Osteocyte (in vitro differentiated cells): ENCODE measurements at regions not wholly inside any gene's neighbourhood (a gene's known extent, or its start where the extent isn't known, plus 50 kb on each side); places are given as distances from the start of the nearest gene placed in this dataset.

Source experiments
- DNase-seq: peaks from one replicate; pipeline ENCODE4 v3.0.0; 2021; ENCODE audit warnings: mixed read lengths; ENCODE audit not compliant: unreplicated experiment; ENCODE audit errors: extremely low spot score
- H3K27ac Mint-ChIP-seq: one replicate; pipeline ENCODE4 v1.8.0; 2021; ENCODE audit warnings: mild to moderate bottlenecking, mixed read lengths; ENCODE audit not compliant: unreplicated experiment
- H3K27me3 Mint-ChIP-seq: one replicate; pipeline ENCODE4 v1.8.0; 2021; ENCODE audit warnings: mixed read lengths; ENCODE audit not compliant: unreplicated experiment
- H3K36me3 Mint-ChIP-seq: one replicate; pipeline ENCODE4 v1.8.0; 2021; ENCODE audit warnings: mixed read lengths; ENCODE audit not compliant: unreplicated experiment
- H3K4me1 Mint-ChIP-seq: one replicate; pipeline ENCODE4 v1.8.0; 2021; ENCODE audit warnings: mixed read lengths; ENCODE audit not compliant: unreplicated experiment
- H3K4me3 Mint-ChIP-seq: one replicate; pipeline ENCODE4 v1.8.0; 2021; ENCODE audit warnings: mild to moderate bottlenecking, moderate library complexity, mixed read lengths; ENCODE audit not compliant: unreplicated experiment
- H3K9me3 Mint-ChIP-seq: one replicate; pipeline ENCODE4 v1.8.0; 2021; ENCODE audit warnings: mixed read lengths; ENCODE audit not compliant: unreplicated experiment
- TF ChIP-seq, protein P1 (sequence below): fragments of 200-600 bp; sonication (generic); IDR thresholded peaks from 2 replicates; pipeline ENCODE4 v1.5.0; 2021; ENCODE audit warnings: antibody characterized with exemption, mild to moderate bottlenecking, moderate library complexity

GRCh38 chr12:4099276-4099675 lies 174.3 kb upstream of the CCND2 start:
- Mint-ChIP-seq H3K4me3 (no peak overlapping the region), H3K27me3 (peaks cover 15% of the 10 kb centered on the region), H3K27ac (no peak overlapping the region), H3K4me1 (no peaks in the 10 kb centered on the region), H3K9me3 (peaks cover 4% of the 10 kb centered on the region), H3K36me3 (no peaks in the 10 kb centered on the region)
- TF ChIP-seq, protein P1, sequence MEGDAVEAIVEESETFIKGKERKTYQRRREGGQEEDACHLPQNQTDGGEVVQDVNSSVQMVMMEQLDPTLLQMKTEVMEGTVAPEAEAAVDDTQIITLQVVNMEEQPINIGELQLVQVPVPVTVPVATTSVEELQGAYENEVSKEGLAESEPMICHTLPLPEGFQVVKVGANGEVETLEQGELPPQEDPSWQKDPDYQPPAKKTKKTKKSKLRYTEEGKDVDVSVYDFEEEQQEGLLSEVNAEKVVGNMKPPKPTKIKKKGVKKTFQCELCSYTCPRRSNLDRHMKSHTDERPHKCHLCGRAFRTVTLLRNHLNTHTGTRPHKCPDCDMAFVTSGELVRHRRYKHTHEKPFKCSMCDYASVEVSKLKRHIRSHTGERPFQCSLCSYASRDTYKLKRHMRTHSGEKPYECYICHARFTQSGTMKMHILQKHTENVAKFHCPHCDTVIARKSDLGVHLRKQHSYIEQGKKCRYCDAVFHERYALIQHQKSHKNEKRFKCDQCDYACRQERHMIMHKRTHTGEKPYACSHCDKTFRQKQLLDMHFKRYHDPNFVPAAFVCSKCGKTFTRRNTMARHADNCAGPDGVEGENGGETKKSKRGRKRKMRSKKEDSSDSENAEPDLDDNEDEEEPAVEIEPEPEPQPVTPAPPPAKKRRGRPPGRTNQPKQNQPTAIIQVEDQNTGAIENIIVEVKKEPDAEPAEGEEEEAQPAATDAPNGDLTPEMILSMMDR: no peak
- DNase-seq: no peak

GRCh38 chr12:4091016-4091743 lies 182.4 kb upstream of the CCND2 start:
- H3K9me3 Mint-ChIP-seq: no peaks in the 10 kb centered on the region
- H3K4me3 Mint-ChIP-seq: no peak overlapping the region
- TF ChIP-seq, protein P1: no peak
- H3K4me1 Mint-ChIP-seq: peaks cover 7% of the 10 kb centered on the region
- peaks cover 11% of the 10 kb centered on the region for H3K27me3 Mint-ChIP-seq
- DNase-seq: no peak
- no peaks in the 10 kb centered on the region for H3K36me3 Mint-ChIP-seq
- H3K27ac Mint-ChIP-seq: no peak overlapping the region

DNA sequence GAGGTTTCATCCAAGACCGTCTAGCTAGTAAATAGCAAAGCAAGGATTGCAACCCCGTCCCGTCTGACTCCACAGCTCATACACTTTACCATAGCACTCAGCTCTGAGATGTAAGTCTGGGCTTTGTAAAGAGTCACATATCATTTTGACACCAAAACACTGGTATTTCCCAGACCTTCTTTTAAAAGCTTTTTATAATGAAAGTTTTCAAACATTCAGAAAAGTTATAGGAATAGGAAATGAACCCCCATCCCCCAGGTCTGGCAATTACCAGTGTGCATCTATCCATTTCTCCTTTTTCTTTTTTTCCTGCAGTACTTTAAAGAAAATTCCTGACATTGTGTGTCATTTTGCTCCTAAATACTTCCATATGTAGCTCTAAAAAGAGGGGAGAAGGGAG lies 183.6 kb upstream of the CCND2 start:
- no peaks in the 10 kb centered on the region for H3K36me3 Mint-ChIP-seq
- no peaks in the 10 kb centered on the region for H3K9me3 Mint-ChIP-seq
- H3K4me3 Mint-ChIP-seq: no peak overlapping the region
- peaks cover 7% of the 10 kb centered on the region for H3K4me1 Mint-ChIP-seq
- TF ChIP-seq, protein P1: no peak
- H3K27me3 Mint-ChIP-seq: peaks cover 11% of the 10 kb centered on the region
- DNase-seq: no peak
- no peak overlapping the region for H3K27ac Mint-ChIP-seq

- Mint-ChIP-seq H3K4me1 (peaks cover 7% of the 10 kb centered on the region), H3K9me3 (no peaks in the 10 kb centered on the region), H3K36me3 (no peaks in the 10 kb centered on the region), H3K27ac (peak overlapping the region; percentile 23), H3K4me3 (no peak overlapping the region), H3K27me3 (peaks cover 11% of the 10 kb centered on the region)
- TF ChIP-seq, protein P1: no peak
- DNase-seq: no peak
Observed at GRCh38 chr12:4089121-4089606, 184.4 kb upstream of the CCND2 start.

DNA sequence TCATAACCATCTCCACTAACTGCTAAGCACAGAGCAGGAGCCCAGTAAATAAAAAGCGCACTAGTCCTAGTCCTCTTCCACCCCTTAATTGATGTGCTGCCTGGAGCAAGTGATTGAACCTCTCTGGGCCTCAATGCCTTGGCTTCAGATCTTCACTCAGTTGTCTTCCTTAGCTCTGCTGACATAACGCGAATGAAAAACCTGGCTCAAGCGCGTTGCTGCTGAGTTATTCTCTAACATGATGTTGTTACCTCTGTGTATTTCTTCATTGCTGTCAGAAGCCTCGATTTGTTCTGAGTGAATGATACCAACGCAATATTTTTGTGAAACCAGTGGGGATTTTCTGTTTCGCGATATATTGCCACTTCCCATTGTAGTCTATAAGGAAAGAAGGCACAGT lies 185.1 kb upstream of the CCND2 start:
- Mint-ChIP-seq H3K36me3 (no peaks in the 10 kb centered on the region), H3K4me3 (no peak overlapping the region), H3K27me3 (peaks cover 5% of the 10 kb centered on the region), H3K27ac (no peak overlapping the region), H3K4me1 (peaks cover 7% of the 10 kb centered on the region), H3K9me3 (no peaks in the 10 kb centered on the region)
- DNase-seq: no peak
- TF ChIP-seq, protein P1: no peak
